Fibroblast of the aortic adventitia (primary cell): ENCODE measurements at regions not wholly inside any gene's neighbourhood (a gene's known extent, or its start where the extent isn't known, plus 50 kb on each side); places are given as distances from the start of the nearest gene placed in this dataset.

Experiments
- DNase-seq: peaks from one replicate; pipeline ENCODE4 v3.0.0-alpha.2; 2010; ENCODE audit warnings: low read depth
- H3K4me3 ChIP-seq: 2 replicates; pipeline ENCODE4 v1.5.1; 2011; ENCODE audit warnings: low read depth, mild to moderate bottlenecking, control low read depth, low read length, moderate library complexity
- CTCF ChIP-seq: IDR thresholded peaks from 2 replicates; pipeline ENCODE4 v1.5.1; 2011; ENCODE audit warnings: mild to moderate bottlenecking, low read length, control low read depth, inconsistent platforms; ENCODE audit not compliant: insufficient read depth

- DNase-seq, result no peak
- TF ChIP-seq CTCF, result no peak
- no peak overlapping the region for H3K4me3 ChIP-seq
Measured at GRCh38 chr13:21825801-21826200, 154.9 kb downstream of the FGF9 start.

GRCh38 chr13:21826214-21827015 lies 155.5 kb downstream of the FGF9 start:
- no peak for DNase-seq
- H3K4me3 ChIP-seq, result no peak overlapping the region
- no peak for TF ChIP-seq CTCF

- no peak for DNase-seq
- no peak overlapping the region for H3K4me3 ChIP-seq
- no peak for TF ChIP-seq CTCF
Measured at GRCh38 chr13:21831654-21832324, 160.9 kb downstream of the FGF9 start.

- no peak overlapping the region for H3K4me3 ChIP-seq
- no peak for TF ChIP-seq CTCF
- no peak for DNase-seq
Measured at GRCh38 chr13:21833921-21834320, 163.0 kb downstream of the FGF9 start.

GRCh38 chr13:21834521-21834920 lies 163.6 kb downstream of the FGF9 start:
- no peak for DNase-seq
- no peak overlapping the region for H3K4me3 ChIP-seq
- TF ChIP-seq CTCF, result no peak

- DNase-seq, result no peak
- no peak for TF ChIP-seq CTCF
- H3K4me3 ChIP-seq, result no peak overlapping the region
Measured at GRCh38 chr13:21837288-21837687, 166.4 kb downstream of the FGF9 start.
